AG09309 (cell line): ENCODE measurements at regions not wholly inside any gene's neighbourhood (a gene's known extent, or its start where the extent isn't known, plus 50 kb on each side); places are given as distances from the start of the nearest gene placed in this dataset.

Experiments used
- DNase-seq: peaks from one replicate; pipeline ENCODE4 v3.0.0-alpha.2; 2010; ENCODE audit warnings: low read depth
- H3K4me3 ChIP-seq: 2 replicates; pipeline ENCODE4 v1.5.1; 2011; ENCODE audit warnings: mild to moderate bottlenecking, low read depth, low read length, moderate library complexity; ENCODE audit not compliant: control insufficient read depth
- TF ChIP-seq, protein P1 (sequence below): IDR thresholded peaks from 2 replicates; pipeline ENCODE4 v1.5.1; 2011; ENCODE audit warnings: mild to moderate bottlenecking, low read depth, low read length, inconsistent platforms; ENCODE audit not compliant: insufficient read depth, control insufficient read depth; ENCODE audit errors: missing control alignments

DNA sequence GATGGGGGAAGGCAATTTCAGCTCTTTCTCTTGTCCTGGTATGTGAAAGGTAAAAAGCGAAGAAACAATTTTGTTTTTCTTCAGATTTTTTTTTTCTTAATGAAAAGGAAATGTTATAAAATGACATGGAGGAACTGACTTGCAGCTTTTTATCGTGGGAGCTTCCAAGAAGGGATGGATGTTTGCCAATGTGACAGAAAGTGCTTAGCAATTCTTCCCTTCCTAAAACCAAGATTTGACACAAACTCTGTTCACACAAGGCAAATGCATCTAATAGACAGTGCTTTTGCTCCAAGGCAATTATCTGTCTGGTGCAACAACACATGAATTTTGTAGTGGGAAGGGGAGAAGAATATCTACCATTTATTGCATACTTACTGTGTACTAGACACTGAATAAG is 988.5 kb downstream of the CDH11 start:
- no peak for DNase-seq
- TF ChIP-seq, protein P1, sequence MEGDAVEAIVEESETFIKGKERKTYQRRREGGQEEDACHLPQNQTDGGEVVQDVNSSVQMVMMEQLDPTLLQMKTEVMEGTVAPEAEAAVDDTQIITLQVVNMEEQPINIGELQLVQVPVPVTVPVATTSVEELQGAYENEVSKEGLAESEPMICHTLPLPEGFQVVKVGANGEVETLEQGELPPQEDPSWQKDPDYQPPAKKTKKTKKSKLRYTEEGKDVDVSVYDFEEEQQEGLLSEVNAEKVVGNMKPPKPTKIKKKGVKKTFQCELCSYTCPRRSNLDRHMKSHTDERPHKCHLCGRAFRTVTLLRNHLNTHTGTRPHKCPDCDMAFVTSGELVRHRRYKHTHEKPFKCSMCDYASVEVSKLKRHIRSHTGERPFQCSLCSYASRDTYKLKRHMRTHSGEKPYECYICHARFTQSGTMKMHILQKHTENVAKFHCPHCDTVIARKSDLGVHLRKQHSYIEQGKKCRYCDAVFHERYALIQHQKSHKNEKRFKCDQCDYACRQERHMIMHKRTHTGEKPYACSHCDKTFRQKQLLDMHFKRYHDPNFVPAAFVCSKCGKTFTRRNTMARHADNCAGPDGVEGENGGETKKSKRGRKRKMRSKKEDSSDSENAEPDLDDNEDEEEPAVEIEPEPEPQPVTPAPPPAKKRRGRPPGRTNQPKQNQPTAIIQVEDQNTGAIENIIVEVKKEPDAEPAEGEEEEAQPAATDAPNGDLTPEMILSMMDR, result no peak
- no peak overlapping the region for H3K4me3 ChIP-seq

DNA sequence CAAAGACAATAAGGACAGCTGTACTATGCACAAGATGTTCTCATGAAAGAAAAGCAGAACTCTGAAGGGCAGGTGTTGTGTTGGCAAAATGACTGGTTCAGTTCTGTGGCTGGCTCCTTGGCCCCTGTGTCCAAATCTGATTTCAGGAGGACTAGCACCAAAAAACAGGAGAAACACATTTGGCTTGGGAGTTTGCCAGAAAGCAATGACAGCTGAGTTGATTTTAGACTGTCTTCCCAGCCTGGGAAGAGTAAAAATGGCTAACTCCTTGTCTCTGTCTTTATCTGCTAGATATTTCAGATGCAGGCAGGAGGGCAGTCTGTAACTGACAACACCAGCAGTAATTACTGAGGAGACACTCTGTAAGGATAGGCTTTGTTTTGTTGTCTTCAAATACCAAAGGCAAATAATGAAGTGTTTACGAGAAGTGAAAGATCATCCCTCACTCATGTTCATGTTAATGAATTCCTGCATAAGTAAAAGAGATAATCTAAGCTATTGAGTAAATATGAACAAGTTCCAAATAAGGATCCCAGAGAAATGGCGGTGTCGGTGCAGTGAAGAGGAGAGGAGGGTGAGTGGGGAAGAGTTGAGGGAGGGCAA is 989.0 kb downstream of the CDH11 start:
- DNase-seq, result no peak
- TF ChIP-seq, protein P1, result no peak
- no peak overlapping the region for H3K4me3 ChIP-seq

DNA sequence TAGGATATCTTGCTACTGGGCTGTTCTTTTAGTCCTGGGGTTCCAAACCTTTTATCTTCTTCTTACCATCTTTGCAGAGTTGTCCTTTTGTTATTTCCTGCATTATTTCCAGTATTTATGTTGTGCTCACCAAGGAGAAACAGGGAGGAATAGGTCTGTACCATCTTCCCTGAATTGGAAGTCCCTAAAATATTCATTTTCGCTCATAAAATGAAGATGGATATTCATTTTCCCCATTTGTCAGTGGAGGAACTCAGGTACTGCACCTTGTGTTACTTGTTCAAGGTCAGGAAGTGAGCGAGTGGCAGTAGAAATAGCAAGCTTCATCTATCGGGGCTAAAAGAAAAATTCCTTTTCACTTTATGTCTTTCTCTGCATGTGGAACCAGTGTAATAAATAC is 989.7 kb downstream of the CDH11 start:
- DNase-seq, result no peak
- H3K4me3 ChIP-seq, result no peak overlapping the region
- TF ChIP-seq, protein P1, result no peak

DNA sequence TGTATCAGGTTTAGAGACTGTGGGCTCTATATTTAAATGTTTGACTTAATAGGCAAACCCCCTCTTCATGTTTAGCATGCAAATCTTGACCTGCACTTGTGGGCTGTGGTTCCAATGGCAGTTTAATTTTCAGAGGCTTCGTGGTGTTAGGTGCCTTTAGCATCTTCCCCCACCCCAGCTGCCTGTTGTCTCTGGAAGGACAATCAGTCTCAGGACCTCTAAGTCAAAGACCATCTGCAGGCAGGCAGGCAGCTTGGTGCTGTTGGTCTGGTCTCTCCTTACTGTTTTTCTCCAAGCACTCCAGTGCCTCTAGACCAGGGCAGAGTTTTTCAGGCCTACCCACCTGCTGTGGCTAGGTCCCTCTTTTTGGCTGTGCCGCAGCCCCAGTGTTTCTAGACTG is 990.4 kb downstream of the CDH11 start:
- no peak overlapping the region for H3K4me3 ChIP-seq
- TF ChIP-seq, protein P1, result no peak
- no peak for DNase-seq

DNA sequence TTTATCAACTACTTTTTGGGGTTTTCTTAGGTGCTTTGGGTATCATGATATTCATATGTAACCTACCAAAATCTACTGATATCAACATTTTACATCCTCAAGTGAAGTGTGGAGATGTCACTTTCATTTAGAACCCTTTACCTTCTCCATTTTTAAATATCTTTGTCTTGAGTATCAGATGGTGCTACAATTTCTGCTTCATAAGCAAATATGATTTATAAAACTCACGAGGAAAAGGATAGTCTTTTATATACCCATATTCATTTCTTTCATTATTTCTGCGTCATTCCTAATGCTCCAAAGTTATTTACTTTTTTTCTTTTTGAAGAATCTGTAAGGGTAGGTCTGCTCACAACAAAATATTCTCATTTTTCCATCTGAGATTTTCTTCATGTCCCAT is 991.7 kb downstream of the CDH11 start:
- no peak for DNase-seq
- TF ChIP-seq, protein P1, result no peak
- no peak overlapping the region for H3K4me3 ChIP-seq

DNA sequence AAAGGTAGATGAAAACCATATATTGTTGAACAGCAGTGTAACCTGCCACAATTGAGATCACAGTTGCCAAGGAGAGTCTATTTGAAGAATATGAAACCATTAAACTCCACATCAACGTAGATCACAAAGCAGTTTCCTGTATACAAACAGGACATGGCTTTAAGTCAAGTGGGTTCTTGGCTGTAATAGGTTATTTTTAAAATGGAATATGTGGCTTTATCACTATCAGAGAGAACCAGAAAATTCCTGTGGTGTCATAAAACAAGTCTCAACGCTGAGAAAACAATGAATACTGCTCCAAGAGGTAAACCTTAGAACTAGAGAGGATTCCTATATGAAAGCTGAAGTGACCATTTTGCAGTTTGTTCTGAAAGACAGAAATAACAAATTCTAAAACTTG is 999.7 kb downstream of the CDH11 start:
- H3K4me3 ChIP-seq, result no peak overlapping the region
- TF ChIP-seq, protein P1, result peak; percentile 28
- peak; percentile 35 for DNase-seq

DNA sequence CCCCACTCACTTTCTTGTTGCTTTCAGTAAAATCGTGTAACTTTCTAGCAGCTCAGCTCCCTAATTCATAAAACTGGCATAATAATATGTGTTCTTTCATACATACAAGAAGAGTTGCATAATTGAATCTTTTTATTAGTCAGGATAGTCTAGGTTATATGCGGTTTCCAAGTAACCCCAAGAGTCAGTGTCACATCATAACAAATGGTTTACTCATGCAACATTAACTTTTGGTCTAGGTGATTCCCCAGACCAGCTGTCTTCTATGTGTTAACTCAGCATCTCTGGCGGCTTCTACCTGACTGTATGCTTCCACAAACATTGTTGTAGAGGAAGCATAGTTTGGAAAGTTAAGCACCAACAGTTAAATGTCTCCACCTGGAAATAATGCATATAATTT is 1000.4 kb downstream of the CDH11 start:
- TF ChIP-seq, protein P1, result no peak
- H3K4me3 ChIP-seq, result no peak overlapping the region
- DNase-seq, result peak; percentile 82
